ENCODE measurements at regions not wholly inside any gene's neighbourhood (a gene's known extent, or its start where the extent isn't known, plus 50 kb on each side); places are given as distances from the start of the nearest gene placed in this dataset.

GRCh38 chr2:226520723-226521122, 278.9 kb downstream of the IRS1 start:
- peaks cover 13% of the 10 kb centered on the region for H3K4me1 Mint-ChIP-seq (ENCODE audit: low read depth, unreplicated experiment)
- no peak overlapping the region for H3K27ac Mint-ChIP-seq (ENCODE audit: unreplicated experiment)
- DNase-seq = no peak
- intact Hi-C loops (cut with micrococcal nuclease; ENCODE audit: unreplicated experiment) = no loop called here
- CTCF ChIA-PET = no interaction called here
- TF ChIP-seq CTCF (IDR thresholded peaks at IDR 0.05; ENCODE audit: unreplicated experiment) = no peak
- H3K4me3 Mint-ChIP-seq (ENCODE audit: low read depth, unreplicated experiment) = no peak overlapping the region
- no peaks in the 10 kb centered on the region for H3K27me3 Mint-ChIP-seq (ENCODE audit: unreplicated experiment)
- BruUV-seq (replicated peaks) = no TSS peak
- peaks cover 5% of the 10 kb centered on the region for H3K9me3 Mint-ChIP-seq (ENCODE audit: low read depth, unreplicated experiment)
- no peaks in the 10 kb centered on the region for H3K36me3 Mint-ChIP-seq (ENCODE audit: insufficient read depth, unreplicated experiment)

GRCh38 chr2:226515344-226516055, 284.1 kb downstream of the IRS1 start:
- Mint-ChIP-seq H3K4me1 (ENCODE audit: low read depth, unreplicated experiment) (peaks cover 19% of the 10 kb centered on the region), H3K4me3 (ENCODE audit: low read depth, unreplicated experiment) (no peak overlapping the region), H3K27me3 (ENCODE audit: unreplicated experiment) (no peaks in the 10 kb centered on the region), H3K36me3 (ENCODE audit: insufficient read depth, unreplicated experiment) (no peaks in the 10 kb centered on the region), H3K9me3 (ENCODE audit: low read depth, unreplicated experiment) (peaks cover 3% of the 10 kb centered on the region), H3K27ac (ENCODE audit: unreplicated experiment) (peak overlapping the region; percentile 37)
- no TSS peak for BruUV-seq (replicated peaks)
- DNase-seq = no peak
- no peak for TF ChIP-seq CTCF (IDR thresholded peaks at IDR 0.05; ENCODE audit: unreplicated experiment)
- intact Hi-C loops (cut with micrococcal nuclease; ENCODE audit: unreplicated experiment) = loop anchor here (5.0 kb wide), 1 partner anchor 62 kb away; no protein-coding TSS in a partner anchor
- CTCF ChIA-PET = no interaction called here

- no TSS peak for BruUV-seq (replicated peaks)
- Mint-ChIP-seq H3K27ac (ENCODE audit: unreplicated experiment) (peak overlapping the region; percentile 37), H3K27me3 (ENCODE audit: unreplicated experiment) (no peaks in the 10 kb centered on the region), H3K4me3 (ENCODE audit: low read depth, unreplicated experiment) (no peak overlapping the region), H3K36me3 (ENCODE audit: insufficient read depth, unreplicated experiment) (no peaks in the 10 kb centered on the region), H3K9me3 (ENCODE audit: low read depth, unreplicated experiment) (peaks cover 3% of the 10 kb centered on the region), H3K4me1 (ENCODE audit: low read depth, unreplicated experiment) (peaks cover 19% of the 10 kb centered on the region)
- CTCF ChIA-PET = no interaction called here
- TF ChIP-seq CTCF (IDR thresholded peaks at IDR 0.05; ENCODE audit: unreplicated experiment) = no peak
- DNase-seq = no peak
- intact Hi-C loops (cut with micrococcal nuclease; ENCODE audit: unreplicated experiment) = loop anchor here (5.0 kb wide), 1 partner anchor 62 kb away; no protein-coding TSS in a partner anchor
These were observed 284.7 kb downstream of the IRS1 start for GRCh38 chr2:226514895-226515294.

- Mint-ChIP-seq H3K27me3 (ENCODE audit: unreplicated experiment) (no peaks in the 10 kb centered on the region), H3K4me3 (ENCODE audit: low read depth, unreplicated experiment) (no peak overlapping the region), H3K4me1 (ENCODE audit: low read depth, unreplicated experiment) (peaks cover 26% of the 10 kb centered on the region), H3K9me3 (ENCODE audit: low read depth, unreplicated experiment) (peaks cover 3% of the 10 kb centered on the region), H3K27ac (ENCODE audit: unreplicated experiment) (no peak overlapping the region), H3K36me3 (ENCODE audit: insufficient read depth, unreplicated experiment) (no peaks in the 10 kb centered on the region)
- DNase-seq = no peak
- no peak for TF ChIP-seq CTCF (IDR thresholded peaks at IDR 0.05; ENCODE audit: unreplicated experiment)
- CTCF ChIA-PET = no interaction called here
- intact Hi-C loops (cut with micrococcal nuclease; ENCODE audit: unreplicated experiment) = no loop called here
- no TSS peak for BruUV-seq (replicated peaks)
These were observed 288.3 kb downstream of the IRS1 start for GRCh38 chr2:226511311-226511710.

Measured in Calu3 (cell line).